Mesendoderm (in vitro differentiated cells): ENCODE measurements at regions not wholly inside any gene's neighbourhood (a gene's known extent, or its start where the extent isn't known, plus 50 kb on each side); places are given as distances from the start of the nearest gene placed in this dataset.
A peak's percentile ranks its signal among the peaks of the same experiment; 100 is the strongest.

Source experiments
- DNase-seq: peaks from one replicate; pipeline ENCODE4 v3.0.0; 2013
- H2AK5ac ChIP-seq: 2 replicates; pipeline ENCODE4 v1.6.1; 2013; ENCODE audit warnings: low read length, inconsistent platforms
- H2BK120ac ChIP-seq: 2 replicates; pipeline ENCODE4 v1.6.1; 2013; ENCODE audit warnings: low read depth, mild to moderate bottlenecking, low read length, moderate library complexity, mixed read lengths
- H2BK15ac ChIP-seq: replicated peaks from 2 replicates; pipeline ENCODE4 v1.6.1; 2013; ENCODE audit warnings: low read depth, mild to moderate bottlenecking, moderate library complexity
- H2BK5ac ChIP-seq: 2 replicates; pipeline ENCODE4 v1.6.1; 2013; ENCODE audit warnings: low read length, inconsistent platforms
- H3K18ac ChIP-seq: 2 replicates; pipeline ENCODE4 v1.6.1; 2013; ENCODE audit warnings: mild to moderate bottlenecking, low read length, mixed read lengths
- H3K23ac ChIP-seq: one replicate; pipeline ENCODE4 v1.6.1; 2013; ENCODE audit warnings: low read length
- H3K27ac ChIP-seq: 2 replicates; pipeline ENCODE4 v1.5.1; 2013; ENCODE audit warnings: low read depth, mild to moderate bottlenecking, inconsistent platforms, low read length, moderate library complexity
- H3K27me3 ChIP-seq: 2 replicates; pipeline ENCODE4 v1.6.1; 2013; ENCODE audit warnings: low read length, control low read depth, mild to moderate bottlenecking, inconsistent platforms; ENCODE audit not compliant: insufficient read depth, poor library complexity
- H3K36me3 ChIP-seq: 2 replicates; pipeline ENCODE4 v1.6.1; 2013; ENCODE audit warnings: low read length, inconsistent platforms; ENCODE audit not compliant: control insufficient read depth, insufficient read depth
- H3K4ac ChIP-seq: one replicate; pipeline ENCODE4 v1.6.1; 2013; ENCODE audit warnings: low read depth, mild to moderate bottlenecking, low read length, moderate library complexity
- H3K4me1 ChIP-seq: 2 replicates; pipeline ENCODE4 v1.6.1; 2013; ENCODE audit warnings: low read depth, low read length, inconsistent platforms; ENCODE audit not compliant: control insufficient read depth
- H3K4me2 ChIP-seq: 2 replicates; pipeline ENCODE4 v1.6.1; 2013; ENCODE audit warnings: low read length
- H3K4me3 ChIP-seq: 2 replicates; pipeline ENCODE4 v1.5.1; 2013; ENCODE audit warnings: mild to moderate bottlenecking, low read length
- H3K56ac ChIP-seq: one replicate; pipeline ENCODE4 v1.6.1; 2013; ENCODE audit warnings: low read length
- H3K79me1 ChIP-seq: 2 replicates; pipeline ENCODE4 v1.6.1; 2013; ENCODE audit warnings: low read length, inconsistent platforms
- H3K79me2 ChIP-seq: 2 replicates; pipeline ENCODE4 v1.6.1; 2013; ENCODE audit warnings: mild to moderate bottlenecking, low read length; ENCODE audit not compliant: control insufficient read depth, insufficient read depth
- H3K9ac ChIP-seq: 2 replicates; pipeline ENCODE4 v1.6.1; 2013; ENCODE audit warnings: low read length, inconsistent platforms
- H4K5ac ChIP-seq: one replicate; pipeline ENCODE4 v1.6.1; 2013; ENCODE audit warnings: low read length
- H4K8ac ChIP-seq: one replicate; pipeline ENCODE4 v1.6.1; 2013; ENCODE audit warnings: low read depth, mild to moderate bottlenecking, control low read depth, low read length, moderate library complexity
- WGBS: extraction: QIAGEN DNeasy Blood & Tissue Kit; methylation state at CpG from one replicate; pipeline ENCODE4 v1.1.7; 2013; ENCODE audit warnings: low lambda C conversion rate, missing lambda C conversion rate; ENCODE audit not compliant: insufficient coverage; ENCODE audit errors: extremely low coverage; 5-methylcytosine and 5-hydroxymethylcytosine counted together

DNA sequence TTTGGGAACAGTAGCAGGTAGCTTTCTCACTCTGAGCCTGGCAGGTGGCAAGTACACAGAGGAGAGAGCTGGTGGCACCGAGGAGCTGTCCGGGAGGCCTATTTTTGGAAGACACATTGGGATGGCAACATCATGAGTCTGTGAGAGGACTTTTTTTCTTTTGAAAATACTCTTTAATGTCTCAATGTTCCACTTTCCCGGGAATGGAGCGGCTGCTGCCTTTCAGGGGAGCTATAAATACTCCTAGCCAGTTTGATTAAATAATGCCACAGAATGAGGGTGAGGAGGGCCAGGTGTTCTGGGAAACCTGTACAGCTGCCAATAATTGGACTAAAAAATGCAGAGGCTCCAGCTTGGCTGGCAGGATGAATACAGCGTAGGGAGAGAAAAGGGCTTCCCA lies 93.3 kb upstream of the COG2 start:
- no peak for DNase-seq
- H3K9ac ChIP-seq = no peak overlapping the region
- no CpG with 5 or more reads among the region's 5 CpGs for WGBS
- no peak overlapping the region for H4K5ac ChIP-seq
- H3K56ac ChIP-seq = no peak overlapping the region
- H3K36me3 ChIP-seq = no peaks in the 10 kb centered on the region
- no peak overlapping the region for H3K4me3 ChIP-seq
- H3K4ac ChIP-seq = no peak overlapping the region
- H3K27ac ChIP-seq = no peak overlapping the region
- no peak overlapping the region for H3K4me2 ChIP-seq
- no peak overlapping the region for H4K8ac ChIP-seq
- H2AK5ac ChIP-seq = no peak overlapping the region
- no peaks in the 10 kb centered on the region for H3K79me1 ChIP-seq
- H3K4me1 ChIP-seq = no peaks in the 10 kb centered on the region
- no peak overlapping the region for H2BK5ac ChIP-seq
- no peak overlapping the region for H3K23ac ChIP-seq
- H3K27me3 ChIP-seq = no peaks in the 10 kb centered on the region
- H3K18ac ChIP-seq = no peak overlapping the region
- no peaks in the 10 kb centered on the region for H3K79me2 ChIP-seq
- H2BK15ac ChIP-seq = no peak overlapping the region
- H2BK120ac ChIP-seq = no peak overlapping the region

DNA sequence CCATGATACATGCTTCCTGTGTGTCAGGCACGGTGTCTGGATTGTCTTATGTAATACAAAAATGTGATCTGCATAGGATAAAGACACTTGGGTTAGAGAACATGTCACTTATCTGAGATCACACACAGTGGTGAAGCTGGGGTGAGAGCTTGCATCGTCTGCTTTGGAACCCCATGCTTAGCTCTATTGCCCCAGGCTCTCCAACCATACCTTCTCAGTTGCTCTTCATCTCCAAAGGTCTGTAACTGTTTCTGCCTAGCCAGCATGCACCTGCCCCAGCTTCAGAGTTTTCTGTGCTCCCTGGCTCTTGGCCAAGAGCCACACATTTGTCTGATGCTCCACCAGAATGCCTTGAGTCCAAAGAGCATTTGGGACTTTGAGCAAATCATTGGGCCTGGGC lies 93.9 kb upstream of the COG2 start:
- Histone ChIP-seq H4K8ac (no peak overlapping the region), H3K79me1 (no peaks in the 10 kb centered on the region), H3K4me2 (no peak overlapping the region), H3K18ac (no peak overlapping the region), H3K9ac (no peak overlapping the region), H3K36me3 (no peaks in the 10 kb centered on the region), H3K4me1 (no peaks in the 10 kb centered on the region), H3K23ac (no peak overlapping the region), H3K27me3 (no peaks in the 10 kb centered on the region), H2BK5ac (no peak overlapping the region), H4K5ac (no peak overlapping the region), H2AK5ac (no peak overlapping the region), H3K56ac (no peak overlapping the region), H3K4ac (no peak overlapping the region), H3K4me3 (no peak overlapping the region), H3K27ac (no peak overlapping the region), H2BK15ac (no peak overlapping the region), H3K79me2 (no peaks in the 10 kb centered on the region), H2BK120ac (no peak overlapping the region)
- WGBS = no CpG with 5 or more reads among the region's 2 CpGs
- DNase-seq = peak; percentile 25

- no peak overlapping the region for H4K8ac ChIP-seq
- no peaks in the 10 kb centered on the region for H3K4me1 ChIP-seq
- H3K18ac ChIP-seq = no peak overlapping the region
- H3K36me3 ChIP-seq = no peaks in the 10 kb centered on the region
- no peak overlapping the region for H2BK15ac ChIP-seq
- H3K4ac ChIP-seq = no peak overlapping the region
- no peaks in the 10 kb centered on the region for H3K27me3 ChIP-seq
- H3K4me3 ChIP-seq = no peak overlapping the region
- H3K79me1 ChIP-seq = no peaks in the 10 kb centered on the region
- no peaks in the 10 kb centered on the region for H3K79me2 ChIP-seq
- no peak for DNase-seq
- H4K5ac ChIP-seq = no peak overlapping the region
- H2BK120ac ChIP-seq = no peak overlapping the region
- no peak overlapping the region for H2BK5ac ChIP-seq
- H2AK5ac ChIP-seq = no peak overlapping the region
- no peak overlapping the region for H3K56ac ChIP-seq
- no CpG with 5 or more reads among the region's 3 CpGs for WGBS
- H3K4me2 ChIP-seq = no peak overlapping the region
- no peak overlapping the region for H3K27ac ChIP-seq
- no peak overlapping the region for H3K9ac ChIP-seq
- no peak overlapping the region for H3K23ac ChIP-seq
Measured at GRCh38 chr1:230545181-230545580, 97.1 kb upstream of the COG2 start.

DNA sequence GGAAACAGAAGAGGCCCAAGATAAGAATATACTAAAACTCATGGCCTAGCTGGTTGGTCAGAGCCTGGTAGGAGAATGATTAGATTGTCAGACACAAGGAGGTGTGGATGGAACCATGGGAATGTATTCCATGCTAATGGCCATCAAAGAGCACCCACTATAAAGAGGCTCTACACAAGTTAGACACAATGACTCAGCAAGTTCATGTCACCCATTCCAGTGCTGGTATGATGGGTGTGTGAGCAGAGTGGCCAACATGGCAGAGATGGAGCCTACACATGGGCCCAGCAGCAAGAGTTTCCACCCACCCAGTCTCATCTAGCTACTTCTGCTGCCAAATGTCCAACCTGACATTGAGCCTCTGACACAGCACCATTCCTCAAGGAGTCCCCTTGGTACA lies 97.5 kb upstream of the COG2 start:
- Histone ChIP-seq H4K5ac (no peak overlapping the region), H3K4ac (no peak overlapping the region), H3K4me2 (no peak overlapping the region), H3K4me1 (no peaks in the 10 kb centered on the region), H2BK15ac (no peak overlapping the region), H3K4me3 (no peak overlapping the region), H3K27ac (no peak overlapping the region), H4K8ac (no peak overlapping the region), H3K23ac (no peak overlapping the region), H2BK5ac (no peak overlapping the region), H2AK5ac (no peak overlapping the region), H3K36me3 (no peaks in the 10 kb centered on the region), H3K79me2 (no peaks in the 10 kb centered on the region), H3K56ac (no peak overlapping the region), H3K27me3 (no peaks in the 10 kb centered on the region), H2BK120ac (no peak overlapping the region), H3K79me1 (no peaks in the 10 kb centered on the region), H3K9ac (no peak overlapping the region), H3K18ac (no peak overlapping the region)
- no peak for DNase-seq

DNA sequence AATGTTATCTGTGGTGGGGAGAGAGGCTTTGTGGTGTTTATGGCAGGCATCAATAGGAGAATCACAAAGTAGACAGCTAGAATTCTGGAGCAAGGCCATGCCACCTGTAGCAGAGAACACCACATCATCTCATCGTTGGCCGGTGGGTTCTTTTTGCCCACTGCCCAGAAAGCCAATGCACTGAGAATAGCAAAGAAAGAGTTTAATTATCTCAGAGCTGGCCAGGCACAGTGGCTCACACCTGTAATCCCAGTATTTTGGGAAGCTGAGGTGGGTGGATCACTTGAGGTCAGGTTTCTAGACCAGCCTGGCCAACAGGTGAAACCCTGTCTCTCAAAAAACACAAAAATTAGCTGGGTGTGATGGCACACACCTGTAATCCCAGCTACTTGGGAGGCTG lies 99.2 kb upstream of the COG2 start:
- no peak overlapping the region for H2BK5ac ChIP-seq
- H4K5ac ChIP-seq = no peak overlapping the region
- H3K4me1 ChIP-seq = no peaks in the 10 kb centered on the region
- H3K79me2 ChIP-seq = no peaks in the 10 kb centered on the region
- H3K18ac ChIP-seq = no peak overlapping the region
- no peak overlapping the region for H2BK15ac ChIP-seq
- no peak overlapping the region for H4K8ac ChIP-seq
- no peak overlapping the region for H3K23ac ChIP-seq
- H2AK5ac ChIP-seq = no peak overlapping the region
- no peak overlapping the region for H3K9ac ChIP-seq
- H2BK120ac ChIP-seq = no peak overlapping the region
- no peaks in the 10 kb centered on the region for H3K79me1 ChIP-seq
- no peak overlapping the region for H3K4ac ChIP-seq
- H3K56ac ChIP-seq = no peak overlapping the region
- H3K36me3 ChIP-seq = no peaks in the 10 kb centered on the region
- H3K27ac ChIP-seq = no peak overlapping the region
- H3K27me3 ChIP-seq = no peaks in the 10 kb centered on the region
- H3K4me3 ChIP-seq = no peak overlapping the region
- no peak overlapping the region for H3K4me2 ChIP-seq
- no peak for DNase-seq
- WGBS = no CpG with 5 or more reads among the region's 2 CpGs

DNA sequence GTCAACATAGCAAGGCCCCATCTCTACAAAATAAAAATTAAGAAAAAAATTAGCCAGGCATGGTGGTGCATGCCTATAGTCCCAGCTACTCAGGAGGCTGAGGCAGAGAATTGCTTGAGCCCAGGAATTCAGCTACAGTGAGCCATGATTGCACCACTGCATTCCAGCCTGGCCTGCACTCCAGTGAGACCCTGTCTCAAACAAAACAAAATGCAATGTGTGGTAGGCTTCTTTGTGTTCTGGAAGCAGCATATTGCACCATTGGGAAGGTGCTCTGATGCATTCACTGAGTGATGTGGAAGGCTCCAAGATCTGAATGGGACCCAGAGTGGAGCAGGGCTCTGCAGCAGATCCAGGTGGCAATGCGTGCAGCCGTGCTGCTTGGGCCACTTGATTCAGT lies 99.6 kb upstream of the COG2 start:
- Histone ChIP-seq H3K79me2 (no peaks in the 10 kb centered on the region), H4K5ac (no peak overlapping the region), H3K18ac (no peak overlapping the region), H3K23ac (no peak overlapping the region), H2BK120ac (no peak overlapping the region), H3K27ac (no peak overlapping the region), H3K4me2 (no peak overlapping the region), H4K8ac (no peak overlapping the region), H2AK5ac (no peak overlapping the region), H3K4me1 (no peaks in the 10 kb centered on the region), H3K4ac (no peak overlapping the region), H3K36me3 (no peaks in the 10 kb centered on the region), H3K27me3 (no peaks in the 10 kb centered on the region), H3K9ac (no peak overlapping the region), H2BK15ac (no peak overlapping the region), H3K79me1 (no peaks in the 10 kb centered on the region), H3K4me3 (no peak overlapping the region), H2BK5ac (no peak overlapping the region), H3K56ac (no peak overlapping the region)
- WGBS = no CpG with 5 or more reads among the region's 2 CpGs
- no peak for DNase-seq
